PC-9 (cell line): ENCODE measurements at regions not wholly inside any gene's neighbourhood (a gene's known extent, or its start where the extent isn't known, plus 50 kb on each side); places are given as distances from the start of the nearest gene placed in this dataset.

Experiments
- EZH2 ChIP-seq: fragments of 200-600 bp; sonication (generic); IDR thresholded peaks from 2 replicates; pipeline ENCODE4 v1.8.0; 2017; ENCODE audit warnings: antibody characterized with exemption, low read depth
- TF ChIP-seq, protein P1 (sequence below): fragments of 200-600 bp; sonication (generic); conservative IDR thresholded peaks from 2 replicates; pipeline ENCODE4 v1.6.1; 2017; ENCODE audit warnings: mixed run types, antibody characterized with exemption, mild to moderate bottlenecking, moderate library complexity

DNA sequence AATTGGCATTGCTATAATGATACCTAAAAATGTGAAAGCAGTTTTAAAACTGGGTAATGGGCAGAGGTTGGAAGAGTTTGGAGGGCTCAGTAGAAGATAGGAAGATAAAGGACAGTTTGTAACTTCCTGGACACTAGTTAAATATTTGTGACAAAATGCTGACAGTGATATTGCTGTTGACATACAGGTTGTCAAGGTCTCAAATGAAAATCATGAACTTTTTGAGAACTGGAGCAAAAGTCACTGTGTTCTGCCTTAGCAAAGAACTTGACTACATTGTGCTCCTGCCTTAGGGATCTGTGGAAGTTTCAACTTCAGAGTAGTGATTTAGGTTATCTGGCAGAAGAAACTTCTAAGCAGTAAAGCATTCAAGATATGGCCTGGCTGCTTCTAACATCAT is 113.7 kb upstream of the CD96 start:
- TF ChIP-seq EZH2 = no peak
- TF ChIP-seq, protein P1, sequence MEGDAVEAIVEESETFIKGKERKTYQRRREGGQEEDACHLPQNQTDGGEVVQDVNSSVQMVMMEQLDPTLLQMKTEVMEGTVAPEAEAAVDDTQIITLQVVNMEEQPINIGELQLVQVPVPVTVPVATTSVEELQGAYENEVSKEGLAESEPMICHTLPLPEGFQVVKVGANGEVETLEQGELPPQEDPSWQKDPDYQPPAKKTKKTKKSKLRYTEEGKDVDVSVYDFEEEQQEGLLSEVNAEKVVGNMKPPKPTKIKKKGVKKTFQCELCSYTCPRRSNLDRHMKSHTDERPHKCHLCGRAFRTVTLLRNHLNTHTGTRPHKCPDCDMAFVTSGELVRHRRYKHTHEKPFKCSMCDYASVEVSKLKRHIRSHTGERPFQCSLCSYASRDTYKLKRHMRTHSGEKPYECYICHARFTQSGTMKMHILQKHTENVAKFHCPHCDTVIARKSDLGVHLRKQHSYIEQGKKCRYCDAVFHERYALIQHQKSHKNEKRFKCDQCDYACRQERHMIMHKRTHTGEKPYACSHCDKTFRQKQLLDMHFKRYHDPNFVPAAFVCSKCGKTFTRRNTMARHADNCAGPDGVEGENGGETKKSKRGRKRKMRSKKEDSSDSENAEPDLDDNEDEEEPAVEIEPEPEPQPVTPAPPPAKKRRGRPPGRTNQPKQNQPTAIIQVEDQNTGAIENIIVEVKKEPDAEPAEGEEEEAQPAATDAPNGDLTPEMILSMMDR = no peak
